Keratinocyte (primary cell): ENCODE measurements at regions not wholly inside any gene's neighbourhood (a gene's known extent, or its start where the extent isn't known, plus 50 kb on each side); places are given as distances from the start of the nearest gene placed in this dataset.

Experiments
- CTCF ChIP-seq, 3 experiments: IDR thresholded peaks in 1 of 3; conservative IDR thresholded peaks in 1 of 3; optimal IDR thresholded peaks in 1 of 3; 2 replicates in 2 of 3; 3 replicates in 1 of 3; pipeline versions ENCODE3 to v1.5.1; 2011; ENCODE audit warnings: low read length in 3 of 3, mild to moderate bottlenecking in 3 of 3, moderate library complexity in 2 of 3, control low read depth in 1 of 3, inconsistent platforms in 1 of 3; ENCODE audit not compliant: insufficient read depth in 2 of 3; ENCODE audit errors: extremely low read depth in 1 of 3
- EZH2 ChIP-seq: IDR thresholded peaks from one replicate; pipeline ENCODE4 v1.6.1; 2012; ENCODE audit warnings: inconsistent platforms, mild to moderate bottlenecking, low read length, moderate library complexity

GRCh38 chr4:56244681-56245080, 142.6 kb downstream of the AASDH start:
- TF ChIP-seq CTCF (optimal IDR thresholded peaks at IDR 0.05 in 1 of 3, IDR thresholded peaks at IDR 0.05 in 1 of 3, conservative IDR thresholded peaks at IDR 0.05 in 1 of 3; ENCODE audit: extremely low read depth in 1 of 3, insufficient read depth in 2 of 3, low read length in 3 of 3), result no peak
- TF ChIP-seq EZH2, result no peak
